HFFc6 (cell line): ENCODE measurements at regions not wholly inside any gene's neighbourhood (a gene's known extent, or its start where the extent isn't known, plus 50 kb on each side); places are given as distances from the start of the nearest gene placed in this dataset.
A peak's percentile ranks its signal among the peaks of the same experiment; 100 is the strongest.

ENCODE experiments used
- DNase-seq: peaks from one replicate; pipeline ENCODE4 v3.0.0-alpha.2; 2018
- H3K27ac Mint-ChIP-seq: 2 replicates; pipeline ENCODE4 v1.8.0; 2020; ENCODE audit warnings: mild to moderate bottlenecking, mixed read lengths
- H3K27me3 Mint-ChIP-seq: 2 replicates; pipeline ENCODE4 v1.8.0; 2021; ENCODE audit warnings: mild to moderate bottlenecking, moderate library complexity, mixed read lengths; ENCODE audit not compliant: insufficient read depth
- H3K36me3 Mint-ChIP-seq: 2 replicates; pipeline ENCODE4 v1.8.0; 2021; ENCODE audit warnings: low read depth, mixed read lengths
- H3K4me1 Mint-ChIP-seq: 2 replicates; pipeline ENCODE4 v1.8.0; 2020; ENCODE audit warnings: low read depth, mixed read lengths
- H3K4me3 Mint-ChIP-seq: 2 replicates; pipeline ENCODE4 v1.8.0; 2020; ENCODE audit warnings: mild to moderate bottlenecking, moderate library complexity, mixed read lengths
- H3K9me3 Mint-ChIP-seq: 2 replicates; pipeline ENCODE4 v1.8.0; 2020; ENCODE audit warnings: mild to moderate bottlenecking, mixed read lengths
- CTCF ChIP-seq: fragments of 200-600 bp; sonication (generic); IDR thresholded peaks from 2 replicates; pipeline ENCODE4 v1.5.0; 2021; ENCODE audit warnings: antibody characterized with exemption, mild to moderate bottlenecking

DNA sequence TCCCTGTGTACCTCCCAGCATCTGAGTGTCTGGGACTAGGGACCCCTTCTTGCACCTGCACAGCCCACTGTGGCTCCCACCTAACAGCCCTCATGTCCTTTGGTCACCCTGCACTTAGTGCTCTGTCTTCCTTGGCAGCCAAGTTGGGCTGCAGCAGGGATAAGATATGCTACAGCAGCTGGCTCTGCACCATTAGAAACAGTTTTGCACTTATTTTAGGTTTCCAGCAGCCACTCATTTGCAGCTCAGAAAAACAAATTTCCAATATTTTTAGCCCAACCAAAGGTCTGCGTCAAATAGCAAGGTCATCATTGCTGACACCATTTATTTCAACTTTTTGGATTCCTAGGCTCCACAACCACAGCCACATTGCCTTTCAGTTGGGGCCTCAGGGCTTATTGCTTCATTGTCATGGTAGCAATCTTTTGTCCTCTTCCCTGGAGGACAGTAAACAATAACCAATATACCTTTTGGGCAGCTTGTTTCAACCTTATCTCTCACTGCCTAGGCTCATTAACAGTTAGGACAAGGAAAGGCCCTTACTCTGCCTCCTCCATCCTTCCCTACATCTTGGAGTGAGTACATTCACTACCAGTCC is 263.9 kb downstream of the COX7C start:
- no peak for DNase-seq
- H3K9me3 Mint-ChIP-seq: no peaks in the 10 kb centered on the region
- H3K27me3 Mint-ChIP-seq: no peaks in the 10 kb centered on the region; the same call in 1 of the 2 replicates
- no peak for TF ChIP-seq CTCF
- no peak overlapping the region for H3K4me3 Mint-ChIP-seq
- peaks cover 43% of the 10 kb centered on the region for H3K4me1 Mint-ChIP-seq
- H3K36me3 Mint-ChIP-seq: no peaks in the 10 kb centered on the region
- peak overlapping the region; percentile 65 for H3K27ac Mint-ChIP-seq

- Mint-ChIP-seq H3K36me3 (no peaks in the 10 kb centered on the region), H3K4me1 (peaks cover 43% of the 10 kb centered on the region), H3K27me3 (no peaks in the 10 kb centered on the region), H3K9me3 (no peaks in the 10 kb centered on the region), H3K27ac (no peak overlapping the region), H3K4me3 (no peak overlapping the region)
- DNase-seq: no peak
- no peak for TF ChIP-seq CTCF
Observed at GRCh38 chr5:86884608-86885007, 266.9 kb downstream of the COX7C start.

GRCh38 chr5:86885011-86885410 is 267.3 kb downstream of the COX7C start:
- TF ChIP-seq CTCF: no peak
- Mint-ChIP-seq H3K27ac (no peak overlapping the region), H3K9me3 (no peaks in the 10 kb centered on the region), H3K4me3 (no peak overlapping the region), H3K36me3 (no peaks in the 10 kb centered on the region), H3K4me1 (peaks cover 43% of the 10 kb centered on the region), H3K27me3 (no peaks in the 10 kb centered on the region)
- DNase-seq: no peak

GRCh38 chr5:86885489-86886230 is 267.9 kb downstream of the COX7C start:
- H3K27me3 Mint-ChIP-seq: no peaks in the 10 kb centered on the region
- DNase-seq: no peak
- H3K4me1 Mint-ChIP-seq: peaks cover 38% of the 10 kb centered on the region
- no peak overlapping the region for H3K27ac Mint-ChIP-seq
- H3K4me3 Mint-ChIP-seq: no peak overlapping the region
- no peaks in the 10 kb centered on the region for H3K9me3 Mint-ChIP-seq
- no peaks in the 10 kb centered on the region for H3K36me3 Mint-ChIP-seq
- no peak for TF ChIP-seq CTCF

DNA sequence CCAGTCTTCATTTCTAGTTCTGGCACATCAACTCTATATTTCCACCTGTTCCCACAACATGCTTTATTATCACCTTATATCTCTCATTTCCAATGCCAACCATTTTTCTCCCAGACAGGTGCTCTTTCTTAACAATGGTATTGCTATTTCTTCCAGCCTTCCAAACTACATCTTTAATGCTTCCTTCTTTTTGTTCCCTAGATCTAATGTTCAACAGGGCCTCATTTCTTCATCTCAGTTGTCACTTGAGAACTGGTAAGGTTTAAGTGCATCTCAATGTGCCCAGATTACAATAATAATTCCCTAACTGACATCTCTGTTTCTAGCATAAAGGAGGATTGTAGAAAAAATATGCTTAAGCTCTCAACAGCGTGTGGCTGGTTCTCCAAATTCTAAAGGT is 272.6 kb downstream of the COX7C start:
- Mint-ChIP-seq H3K9me3 (no peaks in the 10 kb centered on the region), H3K36me3 (no peaks in the 10 kb centered on the region), H3K27me3 (no peaks in the 10 kb centered on the region; the same call in 1 of the 2 replicates), H3K4me1 (peaks cover 36% of the 10 kb centered on the region), H3K27ac (no peak overlapping the region), H3K4me3 (no peak overlapping the region)
- no peak for TF ChIP-seq CTCF
- DNase-seq: no peak
